ENCODE measurements at regions not wholly inside any gene's neighbourhood (a gene's known extent, or its start where the extent isn't known, plus 50 kb on each side); places are given as distances from the start of the nearest gene placed in this dataset.

DNA sequence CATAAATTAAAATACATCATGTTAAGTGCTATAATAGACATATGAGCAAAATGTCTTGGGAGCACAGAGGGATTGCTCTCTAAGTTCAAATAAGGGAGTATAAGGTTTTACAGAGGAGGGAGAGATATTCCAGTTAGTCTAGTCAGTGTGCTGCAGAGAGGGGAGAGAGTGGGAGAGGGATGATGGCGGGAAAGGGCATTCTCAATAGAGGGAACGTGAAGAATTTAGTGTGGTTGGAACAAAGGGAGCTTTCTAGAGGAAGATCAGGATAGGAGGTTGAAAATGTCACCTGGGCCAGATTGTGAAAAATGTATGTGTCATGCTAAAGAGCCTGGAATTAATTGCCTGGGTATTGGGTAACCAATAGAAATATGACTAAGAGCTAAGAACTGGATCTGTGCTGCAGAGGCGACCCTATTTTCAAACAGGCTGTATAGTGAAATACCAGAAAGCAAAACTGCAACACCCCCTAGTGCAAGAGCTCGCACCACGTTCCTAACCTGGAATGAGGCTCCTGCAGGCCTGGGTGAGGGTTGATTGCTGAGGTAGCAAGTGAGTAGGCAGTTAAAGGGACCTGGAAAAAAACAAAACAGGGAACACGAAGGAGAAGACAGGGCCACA is 791.8 kb upstream of the C9orf72 start:
- H2AFZ ChIP-seq (ENCODE audit: low read length) = peak overlapping the region; percentile 48
- no peak for FAIRE-seq
- no peak for TF ChIP-seq CEBPB (IDR thresholded peaks at IDR 0.05; ENCODE audit: low read depth, low read length)
- no peak for TF ChIP-seq SRF (IDR thresholded peaks at IDR 0.05; ENCODE audit: low read depth, low read length)
- TF ChIP-seq, protein P1, sequence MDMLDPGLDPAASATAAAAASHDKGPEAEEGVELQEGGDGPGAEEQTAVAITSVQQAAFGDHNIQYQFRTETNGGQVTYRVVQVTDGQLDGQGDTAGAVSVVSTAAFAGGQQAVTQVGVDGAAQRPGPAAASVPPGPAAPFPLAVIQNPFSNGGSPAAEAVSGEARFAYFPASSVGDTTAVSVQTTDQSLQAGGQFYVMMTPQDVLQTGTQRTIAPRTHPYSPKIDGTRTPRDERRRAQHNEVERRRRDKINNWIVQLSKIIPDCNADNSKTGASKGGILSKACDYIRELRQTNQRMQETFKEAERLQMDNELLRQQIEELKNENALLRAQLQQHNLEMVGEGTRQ (IDR thresholded peaks at IDR 0.05; ENCODE audit: low read length) = no peak
- TF ChIP-seq GABPA (IDR thresholded peaks at IDR 0.05; ENCODE audit: borderline replicate concordance, insufficient read depth, low read length) = no peak
- TF ChIP-seq TEAD4 (IDR thresholded peaks at IDR 0.05; ENCODE audit: low read depth, low read length) = no peak
- no peak for TF ChIP-seq CBX5 (IDR thresholded peaks at IDR 0.05; ENCODE audit: low read depth, low read length)
- TF ChIP-seq BRCA1 (IDR thresholded peaks at IDR 0.05; ENCODE audit: low read depth, low read length) = no peak
- TF ChIP-seq CTBP2 (IDR thresholded peaks at IDR 0.05; ENCODE audit: borderline replicate concordance, insufficient read depth, insufficient read length, low read length) = no peak
- no peak for TF ChIP-seq CHD2 (IDR thresholded peaks at IDR 0.05; ENCODE audit: low read length)
- TF ChIP-seq, protein P2, sequence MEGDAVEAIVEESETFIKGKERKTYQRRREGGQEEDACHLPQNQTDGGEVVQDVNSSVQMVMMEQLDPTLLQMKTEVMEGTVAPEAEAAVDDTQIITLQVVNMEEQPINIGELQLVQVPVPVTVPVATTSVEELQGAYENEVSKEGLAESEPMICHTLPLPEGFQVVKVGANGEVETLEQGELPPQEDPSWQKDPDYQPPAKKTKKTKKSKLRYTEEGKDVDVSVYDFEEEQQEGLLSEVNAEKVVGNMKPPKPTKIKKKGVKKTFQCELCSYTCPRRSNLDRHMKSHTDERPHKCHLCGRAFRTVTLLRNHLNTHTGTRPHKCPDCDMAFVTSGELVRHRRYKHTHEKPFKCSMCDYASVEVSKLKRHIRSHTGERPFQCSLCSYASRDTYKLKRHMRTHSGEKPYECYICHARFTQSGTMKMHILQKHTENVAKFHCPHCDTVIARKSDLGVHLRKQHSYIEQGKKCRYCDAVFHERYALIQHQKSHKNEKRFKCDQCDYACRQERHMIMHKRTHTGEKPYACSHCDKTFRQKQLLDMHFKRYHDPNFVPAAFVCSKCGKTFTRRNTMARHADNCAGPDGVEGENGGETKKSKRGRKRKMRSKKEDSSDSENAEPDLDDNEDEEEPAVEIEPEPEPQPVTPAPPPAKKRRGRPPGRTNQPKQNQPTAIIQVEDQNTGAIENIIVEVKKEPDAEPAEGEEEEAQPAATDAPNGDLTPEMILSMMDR (IDR thresholded peaks at IDR 0.05; ENCODE audit: control extremely low read depth in 1 of 3, insufficient read depth in 1 of 3, low read depth in 1 of 3, low read length in 3 of 3) = peak; percentile 31 to 53 (median 40)

More for the DNA sequence above, 791.8 kb upstream of the C9orf72 start:
- H4K5ac ChIP-seq (ENCODE audit: insufficient read length, low read depth, low read length) = no peak overlapping the region
- DNase-seq (ENCODE audit: low read depth in 1 of 2, low spot score in 2 of 2) = peak; percentile 29 to 56
- no peak overlapping the region for H3K27ac ChIP-seq (ENCODE audit: low read depth, low read length)
- H4K8ac ChIP-seq (ENCODE audit: extremely low read depth, insufficient read depth, low read length) = no peak overlapping the region
- no peak overlapping the region for H3K23ac ChIP-seq (ENCODE audit: insufficient read length)
- H3K4me2 ChIP-seq (ENCODE audit: insufficient read depth in 1 of 2, low read depth in 2 of 2, low read length in 2 of 2) = no peak overlapping the region
- H3K56ac ChIP-seq (replicated peaks; ENCODE audit: insufficient read length, low read depth, low read length) = no peak overlapping the region
- H2BK15ac ChIP-seq (ENCODE audit: low read length) = no peak overlapping the region
- H3K79me2 ChIP-seq (ENCODE audit: control insufficient read depth in 1 of 2, insufficient read depth in 2 of 2, low read length in 2 of 2) = no peaks in the 10 kb centered on the region
- no peak overlapping the region for H2AK5ac ChIP-seq (ENCODE audit: low read depth, low read length)
- CTCF ChIA-PET (ENCODE audit: partially characterized antibody) = interaction anchor here (0.8 to 2.0 kb wide), 13 partner anchors 8 to 639 kb away, joined by 3 to 8 read pairs (median 3); no protein-coding TSS in a partner anchor
- no peaks in the 10 kb centered on the region for H3K23me2 ChIP-seq (ENCODE audit: low read depth, low read length)
- no peak overlapping the region for H2BK20ac ChIP-seq (ENCODE audit: low read length)
- H3K14ac ChIP-seq (ENCODE audit: insufficient read length) = no peak overlapping the region
- no peak overlapping the region for H2BK5ac ChIP-seq (ENCODE audit: low read depth, low read length)
- no peaks in the 10 kb centered on the region for H3K27me3 ChIP-seq (replicated peaks in 1 of 4; ENCODE audit: control insufficient read depth in 3 of 4, extremely low read depth in 1 of 4, insufficient read depth in 3 of 4, low read length in 3 of 4)
- H2BK120ac ChIP-seq (replicated peaks; ENCODE audit: low read depth, low read length) = no peak overlapping the region
- H3K4me1 ChIP-seq (replicated peaks in 1 of 4; ENCODE audit: control insufficient read depth in 3 of 4, insufficient read depth in 4 of 4, low read length in 3 of 4) = peaks cover 0 to 3% (median 0%) of the 10 kb centered on the region in 4 experiments; a peak in 1 of 7 replicates
- no peak overlapping the region for H3K4me3 ChIP-seq (ENCODE audit: extremely low read depth in 1 of 4, insufficient read depth in 2 of 4, low read depth in 3 of 4, low read length in 4 of 4)
- H4K91ac ChIP-seq (replicated peaks; ENCODE audit: insufficient read length, low read length) = no peak overlapping the region
- no peak overlapping the region for H3K4ac ChIP-seq (replicated peaks; ENCODE audit: insufficient read length, low read depth, low read length)
- POLR2A ChIA-PET (ENCODE audit: partially characterized antibody) = interaction anchor here (0.6 to 0.9 kb wide), 2 partner anchors 16 to 354 kb away, joined by 3 read pairs; no protein-coding TSS in a partner anchor
- no peaks in the 10 kb centered on the region for H4K20me1 ChIP-seq (replicated peaks in 1 of 2; ENCODE audit: control insufficient read depth in 1 of 2, insufficient read depth in 2 of 2, low read length in 2 of 2)
- H3K36me3 ChIP-seq (ENCODE audit: control insufficient read depth in 2 of 4, insufficient read depth in 4 of 4, low read length in 3 of 4) = no peaks in the 10 kb centered on the region
- H3K18ac ChIP-seq (ENCODE audit: extremely low read depth, low read length) = no peak overlapping the region; the same call in 1 of the 2 replicates
- 52 to 100% methylated on average over 1 to 6 of the region's 6 CpGs for WGBS, 2 experiments (ENCODE audit: extremely low coverage in 1 of 2, insufficient coverage in 1 of 2, insufficient read length in 1 of 2, insufficient replicate concordance in 2 of 2, low coverage in 1 of 2, low lambda C conversion rate in 2 of 2, missing lambda C conversion rate in 1 of 2)
- H3K9ac ChIP-seq (replicated peaks in 1 of 4; ENCODE audit: extremely low read depth in 1 of 4, low read depth in 3 of 4, low read length in 3 of 4) = no peak overlapping the region
- no peaks in the 10 kb centered on the region for H3K9me3 ChIP-seq (ENCODE audit: insufficient read depth in 2 of 2, low read depth in 1 of 2, low read length in 1 of 2)
- no peaks in the 10 kb centered on the region for H3K79me1 ChIP-seq (ENCODE audit: low read depth, low read length)
- no peak overlapping the region; the same call in 1 of the 2 replicates for H2BK12ac ChIP-seq (ENCODE audit: low read depth, low read length)
